Bronchial epithelial cell (primary cell): ENCODE measurements at regions not wholly inside any gene's neighbourhood (a gene's known extent, or its start where the extent isn't known, plus 50 kb on each side); places are given as distances from the start of the nearest gene placed in this dataset.

Source experiments
- DNase-seq: peaks from one replicate; pipeline ENCODE4 v3.0.0-alpha.2; 2010; ENCODE audit warnings: low read depth
- FAIRE-seq: peaks from 2 replicates; lab custom pipeline; 2011; peaks lifted over from hg19 to GRCh38; lab: Jason Lieb, UNC
- H3K27me3 ChIP-seq: 2 replicates; pipeline ENCODE4 v1.5.1; 2011; ENCODE audit warnings: low read length; ENCODE audit not compliant: control insufficient read depth, insufficient read depth
- H3K36me3 ChIP-seq: 2 replicates; pipeline ENCODE4 v1.5.1; 2011; ENCODE audit warnings: low read length; ENCODE audit not compliant: control insufficient read depth, insufficient read depth
- H3K4me3 ChIP-seq: 2 replicates; pipeline ENCODE4 v1.5.1; 2011; ENCODE audit warnings: mild to moderate bottlenecking, low read depth, low read length, control low read depth
- CTCF ChIP-seq: IDR thresholded peaks from 2 replicates; pipeline ENCODE4 v1.5.1; 2011; ENCODE audit warnings: mild to moderate bottlenecking, moderate library complexity, low read length, control low read depth, inconsistent platforms; ENCODE audit not compliant: insufficient read depth, severe bottlenecking

GRCh38 chrX:8405631-8406030 is 59.0 kb upstream of the VCX3B start:
- DNase-seq = peak; percentile 29
- Histone ChIP-seq H3K4me3 (no peak overlapping the region), H3K36me3 (no peaks in the 10 kb centered on the region), H3K27me3 (no peaks in the 10 kb centered on the region)
- peak; percentile 52 for FAIRE-seq
- no peak for TF ChIP-seq CTCF

GRCh38 chrX:8413279-8413678 is 51.4 kb upstream of the VCX3B start:
- FAIRE-seq (no peak), DNase-seq (no peak)
- TF ChIP-seq CTCF = no peak
- no peak overlapping the region for H3K4me3 ChIP-seq
- H3K36me3 ChIP-seq = no peaks in the 10 kb centered on the region
- H3K27me3 ChIP-seq = no peaks in the 10 kb centered on the region
